HG02610 (cell line): ENCODE measurements at regions not wholly inside any gene's neighbourhood (a gene's known extent, or its start where the extent isn't known, plus 50 kb on each side); places are given as distances from the start of the nearest gene placed in this dataset.

ENCODE experiments used
- ATAC-seq: cut with Tn5 transposase; IDR thresholded peaks from one replicate; pipeline ENCODE4 v1.9.1; 2021; ENCODE audit warnings: mild to moderate bottlenecking, moderate library complexity; ENCODE audit not compliant: unreplicated experiment

- ATAC-seq, result no peak
Measured at GRCh38 chr1:218633238-218633988, 288.3 kb downstream of the TGFB2 start.

- ATAC-seq, result no peak
Measured at GRCh38 chr1:218634212-218634611, 289.1 kb downstream of the TGFB2 start.

GRCh38 chr1:218636548-218636947 is 291.4 kb downstream of the TGFB2 start:
- no peak for ATAC-seq

GRCh38 chr1:218640173-218640572 is 295.0 kb downstream of the TGFB2 start:
- ATAC-seq, result no peak

- ATAC-seq, result no peak
Measured at GRCh38 chr1:218642033-218642948, 297.2 kb downstream of the TGFB2 start.

- no peak for ATAC-seq
Measured at GRCh38 chr1:218643281-218643680, 298.1 kb downstream of the TGFB2 start.

- ATAC-seq, result no peak
Measured at GRCh38 chr1:218643926-218644325, 298.8 kb downstream of the TGFB2 start.

GRCh38 chr1:218646288-218646687 is 301.2 kb downstream of the TGFB2 start:
- ATAC-seq, result no peak

GRCh38 chr1:218656301-218657037 is 311.3 kb downstream of the TGFB2 start:
- no peak for ATAC-seq

- ATAC-seq, result no peak
Measured at GRCh38 chr1:218658269-218658668, 313.1 kb downstream of the TGFB2 start.

- no peak for ATAC-seq
Measured at GRCh38 chr1:218658899-218659298, 313.8 kb downstream of the TGFB2 start.

- no peak for ATAC-seq
Measured at GRCh38 chr1:218659911-218660677, 315.0 kb downstream of the TGFB2 start.

GRCh38 chr1:218660678-218661053 is 315.5 kb downstream of the TGFB2 start:
- no peak for ATAC-seq

- ATAC-seq, result no peak
Measured at GRCh38 chr1:218661411-218661810, 316.3 kb downstream of the TGFB2 start.

GRCh38 chr1:218664385-218665170 is 319.4 kb downstream of the TGFB2 start:
- no peak for ATAC-seq

- ATAC-seq, result no peak
Measured at GRCh38 chr1:218665221-218665620, 320.1 kb downstream of the TGFB2 start.

GRCh38 chr1:218666263-218666662 is 321.1 kb downstream of the TGFB2 start:
- ATAC-seq, result no peak

GRCh38 chr1:218667781-218668516 is 322.8 kb downstream of the TGFB2 start:
- no peak for ATAC-seq

- no peak for ATAC-seq
Measured at GRCh38 chr1:218669431-218669830, 324.3 kb downstream of the TGFB2 start.
